Duodenal mucosa (tissue), 2 donors: ENCODE measurements at regions not wholly inside any gene's neighbourhood (a gene's known extent, or its start where the extent isn't known, plus 50 kb on each side); places are given as distances from the start of the nearest gene placed in this dataset.

Experiments
- H3K27ac ChIP-seq: one replicate; pipeline ENCODE4 v1.7.0; 2013; ENCODE audit warnings: low read depth, low read length
- H3K27me3 ChIP-seq, 2 donors: one replicate each; pipeline ENCODE4 v1.7.0; 2013; ENCODE audit warnings: low read length in 2 of 2, control low read depth in 1 of 2; ENCODE audit not compliant: insufficient read depth in 2 of 2, control insufficient read depth in 1 of 2
- H3K36me3 ChIP-seq, 2 donors: one replicate each; pipeline ENCODE4 v1.7.0; 2013; ENCODE audit warnings: low read length in 2 of 2, control low read depth in 1 of 2; ENCODE audit not compliant: insufficient read depth in 2 of 2, control insufficient read depth in 1 of 2
- H3K4me1 ChIP-seq, 2 donors: one replicate each; pipeline ENCODE4 v1.7.0; 2013; ENCODE audit warnings: low read length in 2 of 2, control low read depth in 1 of 2; ENCODE audit not compliant: insufficient read depth in 2 of 2, control insufficient read depth in 1 of 2
- H3K4me3 ChIP-seq, 2 donors: one replicate each; pipeline ENCODE4 v1.7.0; 2013; ENCODE audit warnings: low read length in 2 of 2, low read depth in 1 of 2
- H3K9ac ChIP-seq, 2 donors: one replicate each; pipeline ENCODE4 v1.7.0; 2013; ENCODE audit warnings: low read length in 2 of 2, low read depth in 1 of 2
- H3K9me3 ChIP-seq, 2 donors: one replicate each; pipeline ENCODE4 v1.7.0; 2013; ENCODE audit warnings: low read length in 2 of 2, control low read depth in 1 of 2; ENCODE audit not compliant: control insufficient read depth in 1 of 2

DNA sequence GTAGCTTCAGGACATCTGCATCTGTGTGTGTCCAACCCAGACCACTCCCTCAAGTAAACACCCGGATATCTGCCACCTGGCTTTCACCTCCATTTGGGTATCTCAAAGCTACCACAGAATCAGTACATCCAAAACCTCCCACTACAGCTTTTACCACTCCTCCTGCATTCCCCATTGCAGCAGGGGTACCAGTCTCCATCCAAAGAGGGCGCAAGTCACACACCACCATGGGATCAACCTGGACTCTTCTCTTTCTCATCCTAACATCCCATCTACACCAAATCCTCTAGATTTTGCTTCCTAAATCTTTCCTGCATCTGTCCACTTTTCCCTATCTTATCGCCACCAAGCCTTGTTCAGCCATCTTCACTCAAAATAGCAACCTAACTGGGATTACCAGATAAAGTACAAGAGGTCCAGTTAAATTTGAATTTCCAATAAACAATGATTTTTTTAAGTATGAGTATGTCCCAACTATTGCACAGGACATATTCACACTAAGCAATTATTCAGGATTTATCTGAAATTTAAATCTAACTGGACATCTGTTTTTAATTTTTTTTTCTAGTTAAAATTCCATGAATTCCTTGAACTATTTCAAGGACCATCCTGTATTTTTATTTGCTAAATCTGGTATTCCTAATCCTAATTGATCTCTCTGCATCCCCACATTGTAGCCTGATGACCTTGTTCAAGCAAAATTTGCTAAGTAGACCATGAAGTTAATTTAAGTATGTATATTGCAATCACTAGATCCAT is 164.3 kb upstream of the MLN start:
- Histone ChIP-seq H3K27me3 (peaks cover 0 to 1% of the 10 kb centered on the region in 2 donors), H3K9me3 (peaks cover 0 to 4% of the 10 kb centered on the region in 2 donors), H3K36me3 (no peaks in the 10 kb centered on the region), H3K4me3 (no peak overlapping the region), H3K27ac (no peak overlapping the region), H3K4me1 (no peaks in the 10 kb centered on the region), H3K9ac (no peak overlapping the region)

GRCh38 chr6:33967265-33967767 is 163.5 kb upstream of the MLN start:
- Histone ChIP-seq H3K4me1 (no peaks in the 10 kb centered on the region), H3K27ac (no peak overlapping the region), H3K9ac (no peak overlapping the region), H3K36me3 (no peaks in the 10 kb centered on the region), H3K9me3 (peaks cover 0 to 4% of the 10 kb centered on the region in 2 donors), H3K4me3 (no peak overlapping the region), H3K27me3 (no peaks in the 10 kb centered on the region)

- Histone ChIP-seq H3K27me3 (no peaks in the 10 kb centered on the region), H3K4me3 (no peak overlapping the region), H3K27ac (no peak overlapping the region), H3K4me1 (no peaks in the 10 kb centered on the region), H3K36me3 (no peaks in the 10 kb centered on the region), H3K9me3 (peaks cover 0 to 4% of the 10 kb centered on the region in 2 donors), H3K9ac (no peak overlapping the region)
These were observed 162.7 kb upstream of the MLN start for GRCh38 chr6:33966536-33966935.

GRCh38 chr6:33965766-33966165 is 162.0 kb upstream of the MLN start:
- Histone ChIP-seq H3K27me3 (no peaks in the 10 kb centered on the region), H3K9me3 (peaks cover 0 to 4% of the 10 kb centered on the region in 2 donors), H3K27ac (no peak overlapping the region), H3K36me3 (no peaks in the 10 kb centered on the region), H3K4me3 (no peak overlapping the region), H3K4me1 (no peaks in the 10 kb centered on the region), H3K9ac (no peak overlapping the region)

- peaks cover 0 to 4% of the 10 kb centered on the region in 2 donors for H3K9me3 ChIP-seq
- H3K27ac ChIP-seq, result no peak overlapping the region
- no peaks in the 10 kb centered on the region for H3K36me3 ChIP-seq
- no peaks in the 10 kb centered on the region for H3K4me1 ChIP-seq
- H3K27me3 ChIP-seq, result no peaks in the 10 kb centered on the region
- no peak overlapping the region for H3K4me3 ChIP-seq
- H3K9ac ChIP-seq, result no peak overlapping the region
These were observed 160.6 kb upstream of the MLN start for GRCh38 chr6:33964387-33964786.

DNA sequence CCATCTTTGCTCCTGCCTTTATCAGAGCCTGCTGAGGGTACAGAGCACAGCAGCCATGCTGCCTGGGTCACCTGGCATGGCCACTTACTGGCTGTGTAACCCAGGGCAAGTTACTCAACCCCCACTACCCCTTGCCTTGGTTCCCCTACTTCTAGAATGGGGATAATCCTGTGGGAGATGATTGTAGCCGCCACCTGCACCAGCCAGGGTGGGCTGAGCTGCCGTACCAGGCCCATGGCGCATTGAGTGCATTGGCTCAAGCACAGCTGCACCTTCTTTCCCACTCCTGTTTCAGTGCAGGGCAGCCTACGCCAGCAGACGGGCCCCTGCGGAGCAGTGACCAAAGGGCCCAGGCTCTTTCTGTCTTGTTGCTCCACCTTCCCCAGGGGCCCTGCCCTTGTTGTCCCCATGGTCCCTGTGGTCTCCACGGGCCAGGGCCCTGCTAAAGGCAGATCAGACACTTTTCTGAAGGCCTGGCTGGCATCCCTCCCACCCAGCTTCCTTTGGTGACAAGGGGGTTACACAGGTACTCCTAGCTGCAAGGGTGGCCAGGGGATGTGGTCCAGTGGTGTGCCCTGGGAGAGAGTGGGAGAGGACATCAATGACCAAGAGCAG is 159.4 kb upstream of the MLN start:
- Histone ChIP-seq H3K36me3 (no peaks in the 10 kb centered on the region), H3K27me3 (no peaks in the 10 kb centered on the region), H3K4me1 (no peaks in the 10 kb centered on the region), H3K9ac (no peak overlapping the region), H3K9me3 (peaks cover 0 to 4% of the 10 kb centered on the region in 2 donors), H3K27ac (no peak overlapping the region), H3K4me3 (no peak overlapping the region)

DNA sequence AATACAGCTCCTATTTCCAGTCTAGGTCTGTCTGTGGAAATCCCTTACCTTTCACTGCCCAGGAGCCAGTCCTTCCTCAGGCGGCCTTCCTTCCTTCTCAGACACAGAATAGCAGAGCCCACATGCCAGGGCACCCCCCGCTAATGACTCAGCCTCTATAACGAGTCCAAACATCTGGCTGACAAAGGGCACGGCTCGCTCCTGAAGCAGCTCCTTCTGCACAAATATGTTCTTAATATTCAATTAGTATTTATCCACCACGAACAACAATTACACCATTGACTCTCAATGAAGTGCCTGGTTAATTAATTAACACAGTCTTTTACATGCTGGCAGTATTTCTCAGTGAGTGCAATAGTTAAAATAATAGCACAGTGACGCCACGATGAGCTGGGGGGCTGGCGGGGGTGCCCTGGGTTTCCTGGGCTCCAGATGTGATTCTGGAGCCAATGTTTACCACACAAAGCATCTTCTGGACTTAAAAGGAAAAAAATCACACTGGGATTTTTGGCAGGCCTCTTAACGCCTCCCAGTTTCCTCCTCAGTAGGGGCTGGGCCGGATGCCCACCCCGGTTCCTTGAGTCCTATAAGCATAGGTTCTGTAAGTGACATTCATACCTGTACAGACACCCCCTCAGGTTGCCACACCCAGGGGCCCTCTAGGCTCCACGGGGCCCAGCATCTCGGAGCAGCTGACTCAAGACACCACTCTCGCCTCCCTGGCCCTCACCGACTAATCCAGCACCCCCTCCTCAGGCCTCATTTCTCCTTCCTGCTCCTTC is 158.6 kb upstream of the MLN start:
- Histone ChIP-seq H3K27ac (no peak overlapping the region), H3K9ac (no peak overlapping the region), H3K9me3 (peaks cover 0 to 4% of the 10 kb centered on the region in 2 donors), H3K4me1 (no peaks in the 10 kb centered on the region), H3K4me3 (no peak overlapping the region), H3K27me3 (no peaks in the 10 kb centered on the region), H3K36me3 (no peaks in the 10 kb centered on the region)

DNA sequence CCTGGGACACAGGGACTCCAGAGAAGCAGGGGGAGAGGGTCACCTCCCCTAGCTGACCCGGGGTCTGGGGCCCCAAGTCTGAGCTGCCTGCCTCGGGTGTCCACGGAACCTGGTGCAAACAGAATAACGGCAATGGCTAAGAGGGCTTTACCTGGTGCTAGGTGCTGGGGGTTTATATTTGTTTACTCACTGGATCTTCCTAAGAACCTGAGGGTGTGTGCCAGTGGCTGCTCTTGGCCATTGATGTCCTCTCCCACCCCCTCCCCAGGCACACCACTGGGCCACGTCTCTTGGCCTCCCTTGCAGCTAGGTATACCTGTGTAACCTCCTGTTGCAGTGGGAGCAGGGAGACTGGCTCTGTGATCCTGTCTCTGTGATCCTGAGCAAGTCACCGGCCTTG is 157.9 kb upstream of the MLN start:
- H3K27ac ChIP-seq, result no peak overlapping the region
- H3K9me3 ChIP-seq, result peaks cover 0 to 4% of the 10 kb centered on the region in 2 donors
- no peak overlapping the region for H3K4me3 ChIP-seq
- H3K9ac ChIP-seq, result no peak overlapping the region
- no peaks in the 10 kb centered on the region for H3K36me3 ChIP-seq
- H3K27me3 ChIP-seq, result no peaks in the 10 kb centered on the region
- H3K4me1 ChIP-seq, result no peaks in the 10 kb centered on the region

GRCh38 chr6:33960345-33961313 is 156.8 kb upstream of the MLN start:
- Histone ChIP-seq H3K9ac (no peak overlapping the region), H3K4me3 (no peak overlapping the region), H3K27me3 (no peaks in the 10 kb centered on the region), H3K36me3 (no peaks in the 10 kb centered on the region), H3K27ac (no peak overlapping the region), H3K4me1 (no peaks in the 10 kb centered on the region), H3K9me3 (peaks cover 0 to 4% of the 10 kb centered on the region in 2 donors)
